HG02970 (cell line): ENCODE measurements at regions not wholly inside any gene's neighbourhood (a gene's known extent, or its start where the extent isn't known, plus 50 kb on each side); places are given as distances from the start of the nearest gene placed in this dataset.
A peak's percentile ranks its signal among the peaks of the same experiment; 100 is the strongest.
"Not testable (repeated sequence)": the region's sequence is repeated elsewhere in the genome, so short reads cannot be mapped to it uniquely, and the experiment has no call there.

Experiments used
- ATAC-seq: cut with Tn5 transposase; IDR thresholded peaks from one replicate; pipeline ENCODE4 v1.9.1; 2021; ENCODE audit warnings: mild to moderate bottlenecking, moderate library complexity, moderate number of reproducible peaks; ENCODE audit not compliant: unreplicated experiment, low FRiP score

DNA sequence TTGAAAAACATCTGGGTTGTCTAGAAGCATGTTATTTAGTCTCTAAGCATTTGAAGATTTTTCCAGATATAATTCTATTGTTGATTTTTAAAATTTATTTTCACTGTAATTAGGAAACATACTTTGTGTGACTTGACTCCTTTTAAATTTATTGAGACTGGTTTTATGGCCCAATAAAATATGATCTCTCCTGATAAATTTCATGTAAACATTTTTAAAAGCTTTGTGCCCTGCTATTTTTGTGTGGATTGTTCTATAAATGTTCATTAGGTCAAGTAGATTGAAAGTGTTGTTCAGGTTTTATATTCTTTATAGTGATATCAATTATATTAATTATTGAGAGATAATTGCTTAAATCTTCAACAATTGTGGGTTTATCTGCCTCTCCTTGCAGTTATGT lies 105.4 kb downstream of the RFX6 start:
- ATAC-seq = no peak

- no peak for ATAC-seq
Observed at GRCh38 chr6:116983375-116983774, 106.3 kb downstream of the RFX6 start.

DNA sequence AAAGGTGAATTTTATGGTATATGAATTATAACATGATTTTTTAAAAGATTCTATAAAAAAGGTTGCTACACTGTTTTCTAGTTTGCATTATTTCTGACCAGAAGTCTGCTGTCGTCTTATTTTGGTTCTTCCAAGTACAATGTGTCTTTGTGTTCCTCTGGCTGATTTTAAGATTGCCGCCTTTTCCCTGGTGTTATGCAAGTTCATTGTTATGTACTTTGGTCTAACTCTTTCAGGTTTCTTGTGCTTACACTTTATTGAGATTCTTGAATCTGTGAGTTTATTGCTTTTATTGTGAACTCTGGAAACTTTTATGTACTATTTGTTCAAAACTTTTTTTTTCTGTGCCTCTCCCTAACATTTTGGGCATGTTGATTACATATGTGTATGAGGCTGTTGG lies 109.8 kb downstream of the RFX6 start:
- ATAC-seq = no peak

DNA sequence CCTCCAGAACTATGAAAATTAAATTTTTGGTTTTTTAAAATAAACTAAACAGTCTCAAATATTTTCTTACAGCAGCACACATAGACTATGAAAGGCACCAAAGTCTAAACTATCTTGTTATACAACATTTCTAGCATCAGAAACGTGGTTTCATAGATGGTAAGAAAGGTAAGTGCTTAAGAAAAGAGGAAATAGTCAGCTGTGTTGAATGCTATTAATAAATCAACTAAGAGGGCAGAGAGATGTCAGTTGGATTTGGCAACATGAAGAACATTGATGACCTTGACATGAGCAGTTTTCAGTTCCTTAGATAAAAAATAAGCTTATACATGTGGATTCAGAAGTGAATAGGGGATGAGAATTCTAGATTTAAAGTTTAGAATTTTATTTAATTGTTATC lies 113.6 kb downstream of the RFX6 start:
- ATAC-seq = no peak

GRCh38 chr6:116992546-116992945 lies 115.5 kb downstream of the RFX6 start:
- ATAC-seq = no peak

DNA sequence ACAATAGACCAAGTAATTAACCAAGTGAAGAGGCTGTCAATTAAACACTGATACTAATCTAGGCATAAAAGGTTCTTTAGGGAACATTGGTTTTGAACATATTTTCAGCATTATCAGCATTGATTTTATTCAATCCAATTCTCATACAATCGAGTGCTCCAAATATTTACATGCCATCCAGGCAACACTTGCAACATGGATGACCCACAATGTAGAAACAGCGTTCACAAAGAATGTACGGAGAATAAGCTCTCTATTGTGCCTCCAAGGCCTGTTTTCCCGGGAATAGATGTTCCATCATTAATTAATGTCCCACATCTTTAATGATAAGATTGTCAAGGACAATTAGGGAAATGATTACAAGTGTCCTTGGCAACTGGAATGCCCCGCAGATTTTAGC lies 117.4 kb downstream of the RFX6 start:
- no peak for ATAC-seq

GRCh38 chr6:116996842-116997241 lies 119.8 kb downstream of the RFX6 start:
- ATAC-seq = no peak

- no peak for ATAC-seq
Observed at GRCh38 chr6:116997496-116997895, 120.5 kb downstream of the RFX6 start.

- ATAC-seq = no peak
Observed at GRCh38 chr6:117007659-117008058, 130.6 kb downstream of the RFX6 start.

- ATAC-seq = peak; percentile 65
Observed at GRCh38 chr6:117008618-117009017, 131.6 kb downstream of the RFX6 start.

GRCh38 chr6:117014641-117015473 lies 137.8 kb downstream of the RFX6 start:
- not testable (repeated sequence) for ATAC-seq

- ATAC-seq = not testable (repeated sequence)
Observed at GRCh38 chr6:117015474-117015804, 138.4 kb downstream of the RFX6 start.

DNA sequence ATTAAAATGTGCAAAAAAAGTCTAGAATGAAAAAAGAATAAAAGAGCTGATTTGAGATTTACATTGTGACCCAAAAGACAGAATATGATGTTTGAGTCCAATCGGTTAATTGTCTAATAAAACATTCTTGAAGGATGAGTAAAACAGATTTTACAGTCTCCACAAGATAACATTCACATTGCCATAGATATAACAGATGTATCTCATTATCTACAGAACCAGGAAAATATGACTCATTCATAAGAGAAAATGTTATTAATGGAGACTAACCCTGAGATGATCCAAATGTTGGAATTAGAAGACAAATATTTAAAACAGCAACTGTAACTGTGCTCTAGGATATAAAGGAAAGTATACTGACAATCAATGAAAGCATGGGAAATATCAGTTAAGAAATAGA lies 141.7 kb downstream of the RFX6 start:
- no peak for ATAC-seq

DNA sequence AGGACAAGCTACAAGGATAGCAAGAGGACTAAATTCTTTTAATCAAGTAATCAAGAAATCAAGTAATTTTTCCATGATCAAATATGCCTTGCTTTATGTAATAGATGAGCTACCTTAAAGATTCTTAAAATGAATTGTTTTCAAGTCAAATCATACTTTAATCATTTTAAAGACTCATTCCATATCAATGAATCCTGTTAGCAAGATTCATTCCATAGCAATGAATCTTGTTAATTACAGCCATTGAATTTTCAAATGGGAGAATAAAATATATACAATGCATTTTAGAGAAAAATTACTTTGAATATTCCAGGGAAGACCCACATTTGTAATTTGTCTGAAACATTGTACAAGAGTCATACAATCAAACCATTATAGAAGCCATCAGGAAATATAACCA lies 145.7 kb downstream of the RFX6 start:
- ATAC-seq = no peak

DNA sequence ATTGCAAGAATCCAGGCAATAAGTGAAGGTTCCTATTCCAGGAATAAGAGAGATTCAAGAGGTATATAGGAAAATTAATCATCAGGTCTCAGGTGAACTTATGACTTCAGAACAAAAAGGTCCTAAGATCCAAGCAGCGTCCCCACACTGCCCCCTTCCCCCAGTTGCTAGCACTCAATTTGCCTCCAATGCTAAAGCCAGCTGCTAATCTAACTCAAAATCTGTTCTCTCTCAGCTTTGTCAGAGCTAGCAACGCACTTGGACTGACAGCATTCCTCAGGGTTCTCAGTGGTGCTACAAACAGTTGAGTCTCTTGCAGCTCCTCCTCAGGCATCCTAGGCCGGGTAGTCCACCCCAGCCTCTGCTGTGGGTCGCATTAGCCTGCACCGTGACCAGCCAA lies 148.3 kb downstream of the RFX6 start:
- no peak for ATAC-seq

- ATAC-seq = no peak
Observed at GRCh38 chr6:117028256-117028655, 151.2 kb downstream of the RFX6 start.

GRCh38 chr6:117034547-117034946 lies 157.5 kb downstream of the RFX6 start:
- no peak for ATAC-seq

DNA sequence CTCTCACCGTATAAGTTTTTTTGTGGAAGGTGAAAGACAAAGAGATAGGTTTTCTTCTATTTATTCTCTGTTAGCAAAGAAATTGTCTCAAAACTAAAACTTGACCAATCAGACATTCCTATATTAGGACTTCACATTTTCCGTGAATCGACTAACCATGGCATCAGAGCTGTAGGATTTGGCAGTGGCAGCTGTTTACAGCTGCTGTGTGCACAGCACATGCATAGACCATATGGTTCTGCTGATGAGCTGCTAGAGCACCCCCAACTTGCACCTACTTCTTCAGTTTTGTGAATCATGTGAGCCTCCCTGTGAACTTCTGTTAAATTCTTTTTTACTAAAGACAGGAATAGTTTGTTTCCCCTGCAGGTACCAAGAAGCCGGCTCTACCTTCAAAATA lies 157.9 kb downstream of the RFX6 start:
- ATAC-seq = no peak

DNA sequence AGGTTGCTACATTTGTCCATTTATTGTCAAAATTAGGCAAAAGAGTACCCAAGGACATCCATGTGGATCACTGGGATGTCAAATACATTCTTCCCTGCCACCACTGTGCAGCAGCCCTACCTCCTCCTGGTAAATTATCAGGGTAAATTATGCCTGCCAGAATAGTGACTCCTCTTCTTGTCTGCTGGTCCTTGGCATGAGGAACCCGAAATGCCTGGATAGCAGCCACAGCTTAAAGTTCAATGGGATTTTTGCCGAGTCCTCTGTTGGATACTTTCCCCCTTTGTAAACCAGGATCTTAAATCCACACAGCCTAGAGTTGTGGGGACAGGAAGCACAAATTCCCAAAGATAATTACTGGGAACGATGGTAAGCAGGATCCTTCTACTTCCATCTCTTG lies 173.3 kb downstream of the RFX6 start:
- no peak for ATAC-seq

GRCh38 chr6:117072134-117072533 lies 193.2 kb upstream of the VGLL2 start:
- ATAC-seq = no peak

GRCh38 chr6:117072781-117073180 lies 192.6 kb upstream of the VGLL2 start:
- no peak for ATAC-seq

- ATAC-seq = no peak
Observed at GRCh38 chr6:117074672-117075071, 190.7 kb upstream of the VGLL2 start.

DNA sequence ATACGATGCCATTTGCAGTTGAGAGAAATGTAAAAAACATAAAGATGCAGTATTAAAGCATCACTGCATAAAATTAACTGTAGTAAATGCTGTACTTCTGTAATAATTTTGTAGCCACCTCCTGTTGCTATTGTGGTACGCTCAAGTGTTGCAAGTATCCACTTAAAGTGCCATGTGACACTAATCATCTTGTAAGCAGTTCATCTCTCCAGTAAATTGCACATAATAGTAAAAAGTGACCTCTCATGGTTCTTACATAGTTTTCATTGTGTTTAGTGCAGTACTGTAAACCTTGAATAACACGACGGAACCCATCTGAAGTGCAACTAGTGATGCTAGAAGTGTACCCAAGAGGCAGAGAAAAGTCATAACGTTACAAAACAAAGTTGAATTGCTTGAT lies 190.1 kb upstream of the VGLL2 start:
- no peak for ATAC-seq
